SK-N-SH (cell line): ENCODE measurements at regions not wholly inside any gene's neighbourhood (a gene's known extent, or its start where the extent isn't known, plus 50 kb on each side); places are given as distances from the start of the nearest gene placed in this dataset.
"Not testable (repeated sequence)": the region's sequence is repeated elsewhere in the genome, so short reads cannot be mapped to it uniquely, and the experiment has no call there.

Experiments used
- CTCF ChIP-seq: fragments of 200-600 bp; sonication (generic); IDR thresholded peaks from 2 replicates; pipeline ENCODE4 v1.6.1; 2017; ENCODE audit warnings: antibody characterized with exemption, mild to moderate bottlenecking, moderate library complexity
- ELF1 ChIP-seq: IDR thresholded peaks from 2 replicates; pipeline ENCODE4 v1.4.0; 2012
- POLR2AphosphoS5 ChIP-seq: IDR thresholded peaks from 2 replicates; pipeline ENCODE4 v1.6.1; 2012; ENCODE audit warnings: low read depth, low read length
- RAD21 ChIP-seq: IDR thresholded peaks from 2 replicates; pipeline ENCODE4 v1.6.1; 2012; ENCODE audit warnings: mild to moderate bottlenecking, low read length
- RFX5 ChIP-seq: IDR thresholded peaks from 2 replicates; pipeline ENCODE4 v1.6.1; 2012; ENCODE audit warnings: mild to moderate bottlenecking, improper control_type of control experiment, low read length

DNA sequence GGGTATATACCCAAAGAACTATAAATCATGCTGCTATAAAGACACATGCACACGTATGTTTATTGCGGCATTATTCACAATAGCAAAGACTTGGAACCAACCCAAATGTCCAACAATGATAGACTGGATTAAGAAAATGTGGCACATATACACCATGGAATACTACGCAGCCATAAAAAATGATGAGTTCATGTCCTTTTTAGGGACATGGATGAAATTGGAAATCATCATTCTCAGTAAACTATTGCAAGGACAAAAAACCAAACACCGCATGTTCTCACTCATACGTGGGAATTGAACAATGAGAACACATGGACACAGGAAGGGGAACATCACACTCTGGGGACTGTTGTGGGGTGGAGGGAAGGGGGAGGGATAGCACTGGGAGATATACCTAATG, 914.9 kb upstream of the SOX9 start:
- not testable (repeated sequence) for TF ChIP-seq ELF1, CTCF, POLR2AphosphoS5, RAD21, RFX5
